Chondrocyte (in vitro differentiated cells): ENCODE measurements at regions not wholly inside any gene's neighbourhood (a gene's known extent, or its start where the extent isn't known, plus 50 kb on each side); places are given as distances from the start of the nearest gene placed in this dataset.

Source experiments
- DNase-seq: peaks from one replicate; pipeline ENCODE4 v3.0.0; 2021; ENCODE audit warnings: mixed read lengths, low spot score
- H3K27ac Mint-ChIP-seq: one replicate; pipeline ENCODE4 v1.8.0; 2021; ENCODE audit warnings: mild to moderate bottlenecking, moderate library complexity, mixed read lengths; ENCODE audit not compliant: unreplicated experiment
- H3K27me3 Mint-ChIP-seq: 2 replicates; pipeline ENCODE4 v1.8.0; 2021; ENCODE audit warnings: low read depth, mixed read lengths
- H3K36me3 Mint-ChIP-seq: 2 replicates; pipeline ENCODE4 v1.8.0; 2021; ENCODE audit warnings: low read depth, mixed read lengths
- H3K4me1 Mint-ChIP-seq: 2 replicates; pipeline ENCODE4 v1.8.0; 2021; ENCODE audit warnings: low read depth, mild to moderate bottlenecking, mixed read lengths
- H3K4me3 Mint-ChIP-seq: one replicate; pipeline ENCODE4 v1.8.0; 2021; ENCODE audit warnings: mild to moderate bottlenecking, moderate library complexity, mixed read lengths; ENCODE audit not compliant: unreplicated experiment
- H3K9me3 Mint-ChIP-seq: 2 replicates; pipeline ENCODE4 v1.8.0; 2021; ENCODE audit warnings: low read depth, mixed read lengths
- TF ChIP-seq, protein P1 (sequence below): fragments of 200-600 bp; sonication (generic); IDR thresholded peaks from 2 replicates; pipeline ENCODE4 v1.5.0; 2021; ENCODE audit warnings: antibody characterized with exemption, mild to moderate bottlenecking, moderate library complexity

DNA sequence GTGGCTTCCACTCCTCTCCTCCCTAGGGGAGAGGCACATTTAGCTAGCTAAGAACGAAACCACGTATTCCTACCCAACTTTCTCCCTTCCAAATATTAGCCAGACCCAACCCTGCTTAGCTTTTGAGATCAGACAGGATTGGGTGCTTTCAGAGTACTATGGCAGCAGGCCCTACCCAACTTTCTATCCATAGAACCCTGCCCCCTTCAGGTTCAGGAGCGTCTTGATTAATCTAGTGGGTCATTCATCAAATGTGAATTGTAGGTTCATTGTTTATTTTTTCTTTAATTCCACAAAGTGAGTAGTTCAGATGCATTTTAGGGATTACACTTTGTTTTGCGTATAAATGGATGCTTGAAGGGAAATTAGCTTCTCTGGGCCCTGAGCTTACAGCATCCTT, 188.3 kb downstream of the MIB1 start:
- Mint-ChIP-seq H3K4me1 (no peaks in the 10 kb centered on the region), H3K36me3 (no peaks in the 10 kb centered on the region), H3K27me3 (peaks cover 23% of the 10 kb centered on the region), H3K4me3 (no peak overlapping the region), H3K9me3 (no peaks in the 10 kb centered on the region), H3K27ac (no peak overlapping the region)
- no peak for DNase-seq
- TF ChIP-seq, protein P1, sequence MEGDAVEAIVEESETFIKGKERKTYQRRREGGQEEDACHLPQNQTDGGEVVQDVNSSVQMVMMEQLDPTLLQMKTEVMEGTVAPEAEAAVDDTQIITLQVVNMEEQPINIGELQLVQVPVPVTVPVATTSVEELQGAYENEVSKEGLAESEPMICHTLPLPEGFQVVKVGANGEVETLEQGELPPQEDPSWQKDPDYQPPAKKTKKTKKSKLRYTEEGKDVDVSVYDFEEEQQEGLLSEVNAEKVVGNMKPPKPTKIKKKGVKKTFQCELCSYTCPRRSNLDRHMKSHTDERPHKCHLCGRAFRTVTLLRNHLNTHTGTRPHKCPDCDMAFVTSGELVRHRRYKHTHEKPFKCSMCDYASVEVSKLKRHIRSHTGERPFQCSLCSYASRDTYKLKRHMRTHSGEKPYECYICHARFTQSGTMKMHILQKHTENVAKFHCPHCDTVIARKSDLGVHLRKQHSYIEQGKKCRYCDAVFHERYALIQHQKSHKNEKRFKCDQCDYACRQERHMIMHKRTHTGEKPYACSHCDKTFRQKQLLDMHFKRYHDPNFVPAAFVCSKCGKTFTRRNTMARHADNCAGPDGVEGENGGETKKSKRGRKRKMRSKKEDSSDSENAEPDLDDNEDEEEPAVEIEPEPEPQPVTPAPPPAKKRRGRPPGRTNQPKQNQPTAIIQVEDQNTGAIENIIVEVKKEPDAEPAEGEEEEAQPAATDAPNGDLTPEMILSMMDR = no peak

- no peaks in the 10 kb centered on the region for H3K36me3 Mint-ChIP-seq
- H3K27me3 Mint-ChIP-seq = peaks cover 25% of the 10 kb centered on the region
- DNase-seq = no peak
- H3K9me3 Mint-ChIP-seq = no peaks in the 10 kb centered on the region
- H3K27ac Mint-ChIP-seq = no peak overlapping the region
- H3K4me3 Mint-ChIP-seq = no peak overlapping the region
- TF ChIP-seq, protein P1 = no peak
- H3K4me1 Mint-ChIP-seq = no peaks in the 10 kb centered on the region
These were observed 189.6 kb downstream of the MIB1 start for GRCh38 chr18:21930177-21930576.

- TF ChIP-seq, protein P1 = no peak
- Mint-ChIP-seq H3K36me3 (no peaks in the 10 kb centered on the region), H3K27ac (no peak overlapping the region), H3K4me1 (no peaks in the 10 kb centered on the region), H3K4me3 (no peak overlapping the region), H3K27me3 (peaks cover 10% of the 10 kb centered on the region), H3K9me3 (no peaks in the 10 kb centered on the region)
- DNase-seq = no peak
These were observed 193.6 kb downstream of the MIB1 start for GRCh38 chr18:21933931-21934765.

DNA sequence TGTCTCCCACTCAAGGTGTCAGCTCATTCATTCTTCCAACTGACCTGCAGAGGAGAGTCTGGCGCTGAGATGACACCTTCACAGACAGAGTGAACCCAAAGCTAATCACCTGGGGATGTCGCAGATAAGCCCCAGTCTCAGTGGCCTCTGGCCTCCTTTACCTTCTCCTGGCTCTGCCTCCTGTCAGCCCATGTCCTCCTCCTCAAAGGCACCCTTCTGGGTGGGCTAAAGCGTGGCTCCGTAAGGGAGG, 194.1 kb downstream of the MIB1 start:
- no peaks in the 10 kb centered on the region for H3K4me1 Mint-ChIP-seq
- H3K9me3 Mint-ChIP-seq = no peaks in the 10 kb centered on the region
- TF ChIP-seq, protein P1 = no peak
- peaks cover 10% of the 10 kb centered on the region for H3K27me3 Mint-ChIP-seq
- H3K4me3 Mint-ChIP-seq = no peak overlapping the region
- no peaks in the 10 kb centered on the region for H3K36me3 Mint-ChIP-seq
- no peak for DNase-seq
- H3K27ac Mint-ChIP-seq = no peak overlapping the region

DNA sequence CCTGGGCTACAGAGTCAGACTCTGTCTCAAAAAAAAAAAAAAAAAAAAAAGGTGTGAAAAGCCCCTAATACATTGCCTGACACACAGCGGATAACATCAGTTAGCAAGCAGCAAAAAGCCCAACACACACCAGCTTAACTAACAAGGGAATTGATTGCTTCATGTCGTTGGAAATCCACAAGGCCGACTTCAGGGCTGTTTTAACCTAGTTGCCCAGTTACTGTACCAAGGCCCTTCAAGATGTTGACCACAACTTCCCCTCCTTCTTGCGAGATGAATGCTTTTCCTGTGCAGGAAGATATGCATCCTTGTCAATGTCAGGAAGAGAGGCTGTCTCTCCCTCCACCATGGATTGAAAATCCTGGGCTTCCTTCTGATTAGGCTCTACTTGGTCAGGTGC, 202.9 kb downstream of the MIB1 start:
- Mint-ChIP-seq H3K27me3 (peaks cover 15% of the 10 kb centered on the region), H3K27ac (no peak overlapping the region), H3K4me1 (peaks cover 3% of the 10 kb centered on the region), H3K9me3 (no peaks in the 10 kb centered on the region), H3K36me3 (no peaks in the 10 kb centered on the region), H3K4me3 (no peak overlapping the region)
- TF ChIP-seq, protein P1 = no peak
- DNase-seq = no peak
